ENCODE measurements at regions not wholly inside any gene's neighbourhood (a gene's known extent, or its start where the extent isn't known, plus 50 kb on each side); places are given as distances from the start of the nearest gene placed in this dataset.

GRCh38 chr1:218763538-218763937 is 410.1 kb upstream of the LYPLAL1 start:
- Histone ChIP-seq H3K9me3 (ENCODE audit: insufficient read depth in 2 of 2, low read depth in 1 of 2, low read length in 1 of 2) (no peaks in the 10 kb centered on the region), H3K27ac (ENCODE audit: low read depth, low read length) (no peak overlapping the region), H2BK20ac (ENCODE audit: low read length) (no peak overlapping the region), H3K4me2 (ENCODE audit: insufficient read depth in 1 of 2, low read depth in 2 of 2, low read length in 2 of 2) (no peak overlapping the region), H2BK15ac (ENCODE audit: low read length) (no peak overlapping the region), H3K14ac (ENCODE audit: insufficient read length) (no peak overlapping the region), H2AK5ac (ENCODE audit: low read depth, low read length) (no peak overlapping the region), H2BK120ac (replicated peaks; ENCODE audit: low read depth, low read length) (no peak overlapping the region), H3K79me1 (ENCODE audit: low read depth, low read length) (no peaks in the 10 kb centered on the region), H2AFZ (ENCODE audit: low read length) (no peak overlapping the region), H2BK5ac (ENCODE audit: low read depth, low read length) (no peak overlapping the region), H3K4ac (replicated peaks; ENCODE audit: insufficient read length, low read depth, low read length) (no peak overlapping the region), H4K91ac (replicated peaks; ENCODE audit: insufficient read length, low read length) (no peak overlapping the region), H4K8ac (ENCODE audit: extremely low read depth, insufficient read depth, low read length) (no peak overlapping the region), H3K23ac (ENCODE audit: insufficient read length) (no peak overlapping the region), H2BK12ac (ENCODE audit: low read depth, low read length) (no peak overlapping the region), H3K23me2 (ENCODE audit: low read depth, low read length) (no peaks in the 10 kb centered on the region), H3K4me1 (replicated peaks in 1 of 4; ENCODE audit: control insufficient read depth in 3 of 4, insufficient read depth in 4 of 4, low read length in 3 of 4) (no peaks in the 10 kb centered on the region), H3K27me3 (replicated peaks in 1 of 4; ENCODE audit: control insufficient read depth in 3 of 4, extremely low read depth in 1 of 4, insufficient read depth in 3 of 4, low read length in 3 of 4) (no peaks in the 10 kb centered on the region), H3K56ac (replicated peaks; ENCODE audit: insufficient read length, low read depth, low read length) (no peak overlapping the region), H4K20me1 (replicated peaks in 1 of 2; ENCODE audit: control insufficient read depth in 1 of 2, insufficient read depth in 2 of 2, low read length in 2 of 2) (no peaks in the 10 kb centered on the region), H3K36me3 (ENCODE audit: control insufficient read depth in 2 of 4, insufficient read depth in 4 of 4, low read length in 3 of 4) (no peaks in the 10 kb centered on the region), H3K4me3 (ENCODE audit: extremely low read depth in 1 of 4, insufficient read depth in 2 of 4, low read depth in 3 of 4, low read length in 4 of 4) (no peak overlapping the region), H3K9ac (replicated peaks in 1 of 4; ENCODE audit: extremely low read depth in 1 of 4, low read depth in 3 of 4, low read length in 3 of 4) (no peak overlapping the region), H3K18ac (ENCODE audit: extremely low read depth, low read length) (no peak overlapping the region), H3K79me2 (ENCODE audit: control insufficient read depth in 1 of 2, insufficient read depth in 2 of 2, low read length in 2 of 2) (no peaks in the 10 kb centered on the region), H4K5ac (ENCODE audit: insufficient read length, low read depth, low read length) (no peak overlapping the region)
- WGBS, 2 experiments (ENCODE audit: extremely low coverage in 1 of 2, insufficient coverage in 1 of 2, insufficient read length in 1 of 2, insufficient replicate concordance in 2 of 2, low coverage in 1 of 2, low lambda C conversion rate in 2 of 2, missing lambda C conversion rate in 1 of 2) = 89% methylated on average over 2 of the region's 2 CpGs; no CpG with 5 or more reads in 1 of the 2 experiments
- POLR2A ChIA-PET (ENCODE audit: partially characterized antibody) = no interaction called here
- DNase-seq (ENCODE audit: low read depth in 1 of 2, low spot score in 2 of 2) (no peak), FAIRE-seq (no peak)
- CTCF ChIA-PET (ENCODE audit: partially characterized antibody) = no interaction called here
- TF ChIP-seq RXRA (IDR thresholded peaks at IDR 0.05; ENCODE audit: insufficient read depth, low read depth, low read length) (no peak), CBX5 (IDR thresholded peaks at IDR 0.05; ENCODE audit: low read depth, low read length) (no peak)
